ENCODE measurements at regions not wholly inside any gene's neighbourhood (a gene's known extent, or its start where the extent isn't known, plus 50 kb on each side); places are given as distances from the start of the nearest gene placed in this dataset.

DNA sequence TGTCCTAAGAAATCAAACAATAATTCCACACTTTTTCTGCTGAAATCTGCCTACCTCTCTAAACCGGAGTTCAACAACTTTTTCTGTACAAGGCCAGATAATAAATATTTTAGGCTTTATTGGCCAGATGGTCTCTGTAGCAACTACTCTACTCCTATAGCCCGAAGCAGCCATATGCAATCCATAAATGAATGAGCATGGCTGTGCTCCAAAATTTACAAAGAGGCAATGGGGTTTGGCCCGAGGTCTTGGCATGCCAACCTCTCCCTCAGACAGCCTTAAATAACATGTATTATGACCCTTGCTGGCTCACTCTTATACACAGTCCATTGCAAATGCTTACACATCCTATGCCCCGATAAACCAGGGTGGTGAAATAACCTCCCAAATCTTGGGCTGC lies 98.6 kb upstream of the GPM6A start:
- no peaks in the 10 kb centered on the region for H3K27me3 ChIP-seq (ENCODE audit: control insufficient read depth, insufficient read depth, low read length, poor library complexity, severe bottlenecking)
- no peaks in the 10 kb centered on the region for H3K4me1 ChIP-seq (ENCODE audit: control insufficient read depth, insufficient read depth, low read length)
- WGBS, 2 experiments = 94 to 97% methylated on average over 4 of the region's 4 CpGs
- no peak overlapping the region for H3K27ac ChIP-seq (ENCODE audit: insufficient read depth, low read depth, low read length, poor library complexity, severe bottlenecking)
- H3K4me3 ChIP-seq (ENCODE audit: insufficient read depth, low read depth, low read length) = no peak overlapping the region
- no peaks in the 10 kb centered on the region for H3K9me3 ChIP-seq (ENCODE audit: control insufficient read depth, low read length)
- H3K36me3 ChIP-seq (ENCODE audit: control insufficient read depth, insufficient read depth, low read length) = no peaks in the 10 kb centered on the region

GRCh38 chr4:175916626-175917351 lies 104.7 kb upstream of the GPM6A start:
- WGBS, 2 experiments = 92 to 99% methylated on average over 5 to 6 of the region's 6 CpGs
- Histone ChIP-seq H3K9me3 (ENCODE audit: control insufficient read depth, low read length) (no peaks in the 10 kb centered on the region), H3K4me1 (ENCODE audit: control insufficient read depth, insufficient read depth, low read length) (no peaks in the 10 kb centered on the region), H3K36me3 (ENCODE audit: control insufficient read depth, insufficient read depth, low read length) (no peaks in the 10 kb centered on the region), H3K27ac (ENCODE audit: insufficient read depth, low read depth, low read length, poor library complexity, severe bottlenecking) (no peak overlapping the region), H3K4me3 (ENCODE audit: insufficient read depth, low read depth, low read length) (no peak overlapping the region), H3K27me3 (ENCODE audit: control insufficient read depth, insufficient read depth, low read length, poor library complexity, severe bottlenecking) (no peaks in the 10 kb centered on the region)

DNA sequence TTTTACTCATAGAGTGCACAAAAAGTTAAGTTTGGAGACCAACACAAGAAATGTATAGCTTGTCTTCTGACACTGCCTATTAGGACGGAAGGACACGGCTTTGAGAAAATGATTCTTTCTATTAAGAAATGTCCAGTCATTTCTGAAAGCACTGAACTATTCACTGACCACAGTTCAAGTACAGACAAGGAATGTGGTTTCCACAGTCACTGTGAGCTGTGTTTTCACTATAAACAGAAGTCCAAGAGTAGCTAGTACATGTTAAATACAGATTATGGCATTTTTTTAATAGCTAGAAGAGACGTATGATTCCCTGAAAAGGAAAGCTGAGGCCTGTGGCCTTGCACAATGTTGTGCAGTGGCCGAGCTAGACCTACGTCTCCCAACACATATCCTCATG lies 115.1 kb upstream of the GPM6A start:
- Histone ChIP-seq H3K4me3 (ENCODE audit: insufficient read depth, low read depth, low read length) (no peak overlapping the region), H3K27ac (ENCODE audit: insufficient read depth, low read depth, low read length, poor library complexity, severe bottlenecking) (no peak overlapping the region), H3K9me3 (ENCODE audit: control insufficient read depth, low read length) (no peaks in the 10 kb centered on the region), H3K27me3 (ENCODE audit: control insufficient read depth, insufficient read depth, low read length, poor library complexity, severe bottlenecking) (no peaks in the 10 kb centered on the region), H3K4me1 (ENCODE audit: control insufficient read depth, insufficient read depth, low read length) (no peaks in the 10 kb centered on the region), H3K36me3 (ENCODE audit: control insufficient read depth, insufficient read depth, low read length) (no peaks in the 10 kb centered on the region)
- WGBS, 2 experiments = 96 to 97% methylated on average over 5 of the region's 5 CpGs

DNA sequence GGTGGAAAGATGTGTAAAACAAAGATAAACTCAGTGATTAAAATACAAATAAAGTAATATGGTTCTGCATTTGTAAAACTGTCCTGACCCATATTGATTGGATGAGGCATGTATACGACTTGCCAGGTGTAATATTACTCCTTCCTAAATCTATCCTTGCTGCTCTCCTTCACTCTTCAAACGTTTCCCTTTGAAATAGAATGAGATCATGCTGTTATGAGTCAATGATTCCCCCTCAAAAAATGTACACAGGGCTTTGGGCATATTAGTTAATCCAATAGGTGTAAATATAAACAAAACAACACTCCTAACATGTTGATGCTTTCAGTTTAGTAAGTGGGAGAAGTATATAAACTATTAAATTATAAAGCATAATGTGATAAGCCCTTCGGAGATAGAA lies 117.4 kb upstream of the GPM6A start:
- H3K36me3 ChIP-seq (ENCODE audit: control insufficient read depth, insufficient read depth, low read length) = no peaks in the 10 kb centered on the region
- H3K9me3 ChIP-seq (ENCODE audit: control insufficient read depth, low read length) = no peaks in the 10 kb centered on the region
- no peak overlapping the region for H3K4me3 ChIP-seq (ENCODE audit: insufficient read depth, low read depth, low read length)
- H3K4me1 ChIP-seq (ENCODE audit: control insufficient read depth, insufficient read depth, low read length) = no peaks in the 10 kb centered on the region
- H3K27me3 ChIP-seq (ENCODE audit: control insufficient read depth, insufficient read depth, low read length, poor library complexity, severe bottlenecking) = no peaks in the 10 kb centered on the region
- H3K27ac ChIP-seq (ENCODE audit: insufficient read depth, low read depth, low read length, poor library complexity, severe bottlenecking) = no peak overlapping the region
- 75% methylated on average over 1 of the region's 3 CpGs; no CpG with 5 or more reads in 1 of the 2 experiments for WGBS, 2 experiments

DNA sequence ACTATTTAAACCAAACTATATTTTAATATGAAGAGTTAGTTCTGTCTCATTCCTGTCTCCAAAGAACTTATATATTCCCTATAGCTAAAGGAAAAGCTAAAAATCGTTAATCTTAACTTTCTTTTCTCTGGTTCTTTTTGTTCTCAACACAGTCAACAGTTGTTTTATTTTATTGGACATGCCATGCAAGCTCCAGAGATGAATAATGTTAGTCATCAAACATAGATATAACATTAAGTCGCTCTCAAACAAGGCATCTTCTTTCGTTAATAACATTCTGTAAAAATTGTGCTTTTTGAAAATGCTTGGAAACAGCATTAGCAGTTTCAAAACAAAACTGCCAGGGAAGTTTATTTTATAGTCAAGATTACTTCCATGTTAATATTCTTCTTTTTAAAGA lies 117.9 kb upstream of the GPM6A start:
- Histone ChIP-seq H3K4me1 (ENCODE audit: control insufficient read depth, insufficient read depth, low read length) (no peaks in the 10 kb centered on the region), H3K9me3 (ENCODE audit: control insufficient read depth, low read length) (no peaks in the 10 kb centered on the region), H3K36me3 (ENCODE audit: control insufficient read depth, insufficient read depth, low read length) (no peaks in the 10 kb centered on the region), H3K27me3 (ENCODE audit: control insufficient read depth, insufficient read depth, low read length, poor library complexity, severe bottlenecking) (no peaks in the 10 kb centered on the region), H3K4me3 (ENCODE audit: insufficient read depth, low read depth, low read length) (no peak overlapping the region), H3K27ac (ENCODE audit: insufficient read depth, low read depth, low read length, poor library complexity, severe bottlenecking) (no peak overlapping the region)
- 83 to 100% methylated on average over 1 to 3 of the region's 3 CpGs for WGBS, 2 experiments

DNA sequence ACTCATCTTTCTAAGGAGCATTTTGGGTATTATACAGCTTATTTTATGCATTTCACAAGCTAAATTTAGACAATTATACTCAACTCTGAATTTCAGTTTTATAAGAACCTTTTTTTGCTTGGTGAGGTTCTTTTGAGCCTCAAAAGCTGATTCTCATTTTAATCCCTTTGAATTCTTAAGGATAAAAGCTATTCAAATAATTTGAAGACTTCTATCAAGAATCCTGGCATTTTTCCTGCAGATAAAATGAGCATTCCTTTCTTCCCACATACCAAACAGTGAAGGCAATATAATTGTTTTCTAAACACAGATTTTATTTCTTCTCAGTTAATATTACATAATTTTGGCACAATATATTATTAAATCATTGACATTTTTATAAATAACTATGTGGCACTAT lies 118.4 kb upstream of the GPM6A start:
- Histone ChIP-seq H3K9me3 (ENCODE audit: control insufficient read depth, low read length) (no peaks in the 10 kb centered on the region), H3K4me3 (ENCODE audit: insufficient read depth, low read depth, low read length) (no peak overlapping the region), H3K4me1 (ENCODE audit: control insufficient read depth, insufficient read depth, low read length) (no peaks in the 10 kb centered on the region), H3K36me3 (ENCODE audit: control insufficient read depth, insufficient read depth, low read length) (no peaks in the 10 kb centered on the region), H3K27me3 (ENCODE audit: control insufficient read depth, insufficient read depth, low read length, poor library complexity, severe bottlenecking) (no peaks in the 10 kb centered on the region), H3K27ac (ENCODE audit: insufficient read depth, low read depth, low read length, poor library complexity, severe bottlenecking) (no peak overlapping the region)

GRCh38 chr4:175932116-175932515 lies 120.1 kb upstream of the GPM6A start:
- Histone ChIP-seq H3K27me3 (ENCODE audit: control insufficient read depth, insufficient read depth, low read length, poor library complexity, severe bottlenecking) (no peaks in the 10 kb centered on the region), H3K27ac (ENCODE audit: insufficient read depth, low read depth, low read length, poor library complexity, severe bottlenecking) (no peak overlapping the region), H3K4me1 (ENCODE audit: control insufficient read depth, insufficient read depth, low read length) (no peaks in the 10 kb centered on the region), H3K4me3 (ENCODE audit: insufficient read depth, low read depth, low read length) (no peak overlapping the region), H3K36me3 (ENCODE audit: control insufficient read depth, insufficient read depth, low read length) (no peaks in the 10 kb centered on the region), H3K9me3 (ENCODE audit: control insufficient read depth, low read length) (no peaks in the 10 kb centered on the region)
- WGBS, 2 experiments = 93 to 98% methylated on average over 9 of the region's 9 CpGs

DNA sequence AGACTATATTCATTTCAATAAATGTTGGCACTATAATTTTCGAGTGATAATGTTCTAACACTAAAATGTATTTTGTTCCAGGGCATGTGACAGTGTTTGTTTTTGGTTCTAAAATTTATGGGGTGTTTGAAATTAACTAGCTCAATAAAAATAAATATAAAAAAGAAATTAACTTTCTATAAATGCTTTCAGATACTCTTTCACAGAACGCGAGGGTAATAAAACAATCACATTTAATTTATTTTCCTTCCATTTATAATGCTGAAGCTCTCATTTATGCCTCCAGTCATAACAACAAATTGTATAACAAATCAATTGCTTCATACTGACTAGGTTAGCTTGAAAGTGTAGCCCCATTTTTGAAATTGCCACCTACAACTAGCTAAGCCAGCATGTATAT lies 122.4 kb upstream of the GPM6A start:
- H3K9me3 ChIP-seq (ENCODE audit: control insufficient read depth, low read length) = no peaks in the 10 kb centered on the region
- no peaks in the 10 kb centered on the region for H3K4me1 ChIP-seq (ENCODE audit: control insufficient read depth, insufficient read depth, low read length)
- 90 to 100% methylated on average over 2 of the region's 3 CpGs for WGBS, 2 experiments
- H3K36me3 ChIP-seq (ENCODE audit: control insufficient read depth, insufficient read depth, low read length) = no peaks in the 10 kb centered on the region
- no peaks in the 10 kb centered on the region for H3K27me3 ChIP-seq (ENCODE audit: control insufficient read depth, insufficient read depth, low read length, poor library complexity, severe bottlenecking)
- no peak overlapping the region for H3K27ac ChIP-seq (ENCODE audit: insufficient read depth, low read depth, low read length, poor library complexity, severe bottlenecking)
- H3K4me3 ChIP-seq (ENCODE audit: insufficient read depth, low read depth, low read length) = no peak overlapping the region

- Histone ChIP-seq H3K4me3 (ENCODE audit: insufficient read depth, low read depth, low read length) (no peak overlapping the region), H3K27ac (ENCODE audit: insufficient read depth, low read depth, low read length, poor library complexity, severe bottlenecking) (no peak overlapping the region), H3K36me3 (ENCODE audit: control insufficient read depth, insufficient read depth, low read length) (no peaks in the 10 kb centered on the region), H3K27me3 (ENCODE audit: control insufficient read depth, insufficient read depth, low read length, poor library complexity, severe bottlenecking) (no peaks in the 10 kb centered on the region), H3K4me1 (ENCODE audit: control insufficient read depth, insufficient read depth, low read length) (no peaks in the 10 kb centered on the region), H3K9me3 (ENCODE audit: control insufficient read depth, low read length) (no peaks in the 10 kb centered on the region)
Observed at GRCh38 chr4:175935016-175935661, 123.1 kb upstream of the GPM6A start.

- H3K27me3 ChIP-seq (ENCODE audit: control insufficient read depth, insufficient read depth, low read length, poor library complexity, severe bottlenecking) = no peaks in the 10 kb centered on the region
- H3K27ac ChIP-seq (ENCODE audit: insufficient read depth, low read depth, low read length, poor library complexity, severe bottlenecking) = no peak overlapping the region
- no peak overlapping the region for H3K4me3 ChIP-seq (ENCODE audit: insufficient read depth, low read depth, low read length)
- no peaks in the 10 kb centered on the region for H3K9me3 ChIP-seq (ENCODE audit: control insufficient read depth, low read length)
- H3K4me1 ChIP-seq (ENCODE audit: control insufficient read depth, insufficient read depth, low read length) = no peaks in the 10 kb centered on the region
- 92 to 96% methylated on average over 8 to 10 of the region's 10 CpGs for WGBS, 2 experiments
- H3K36me3 ChIP-seq (ENCODE audit: control insufficient read depth, insufficient read depth, low read length) = no peaks in the 10 kb centered on the region
Observed at GRCh38 chr4:175944126-175944910, 121.3 kb upstream of the WDR17 start.

Data from ectodermal cell (in vitro differentiated cells).